T47D (cell line): ENCODE measurements at regions not wholly inside any gene's neighbourhood (a gene's known extent, or its start where the extent isn't known, plus 50 kb on each side); places are given as distances from the start of the nearest gene placed in this dataset.

Experiments used
- DNase-seq, 2 experiments: peaks; one replicate each; pipeline versions ENCODE4 v3.0.0 to v3.0.0-alpha.2; 2011 to 2012; ENCODE audit warnings: low read depth in 1 of 2, low spot score in 1 of 2
- JUND ChIP-seq: IDR thresholded peaks from 2 replicates; pipeline ENCODE4 v1.6.1; 2012; ENCODE audit warnings: low read depth
- in situ Hi-C: cut with HindIII; loops from 2 replicates; pipeline ENCODE4 v1.10.0; 2016; ENCODE audit warnings: low sequenced_read_pairs, low pct_unique_long_range_greater_than_20kb

DNA sequence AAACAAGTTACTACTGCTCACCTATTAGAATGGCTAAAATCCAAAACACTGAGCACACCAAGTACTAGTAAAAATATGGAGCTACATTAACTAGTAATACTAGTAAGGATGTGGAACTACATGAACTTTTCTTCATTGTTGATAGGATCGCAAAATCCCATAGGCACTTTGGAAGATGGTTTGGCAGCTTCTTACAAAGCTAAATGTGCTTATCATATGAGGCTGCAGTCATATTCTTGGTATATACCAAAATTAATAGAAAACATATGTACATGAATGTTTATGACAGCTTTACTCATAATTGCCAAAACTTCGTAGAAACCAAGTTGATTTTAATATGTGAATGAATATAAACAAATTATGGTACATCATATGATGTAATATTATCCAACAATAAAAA lies 366.8 kb upstream of the KCNMB2 start:
- DNase-seq, result no peak
- no peak for TF ChIP-seq JUND
- in situ Hi-C loops, result no loop called here

DNA sequence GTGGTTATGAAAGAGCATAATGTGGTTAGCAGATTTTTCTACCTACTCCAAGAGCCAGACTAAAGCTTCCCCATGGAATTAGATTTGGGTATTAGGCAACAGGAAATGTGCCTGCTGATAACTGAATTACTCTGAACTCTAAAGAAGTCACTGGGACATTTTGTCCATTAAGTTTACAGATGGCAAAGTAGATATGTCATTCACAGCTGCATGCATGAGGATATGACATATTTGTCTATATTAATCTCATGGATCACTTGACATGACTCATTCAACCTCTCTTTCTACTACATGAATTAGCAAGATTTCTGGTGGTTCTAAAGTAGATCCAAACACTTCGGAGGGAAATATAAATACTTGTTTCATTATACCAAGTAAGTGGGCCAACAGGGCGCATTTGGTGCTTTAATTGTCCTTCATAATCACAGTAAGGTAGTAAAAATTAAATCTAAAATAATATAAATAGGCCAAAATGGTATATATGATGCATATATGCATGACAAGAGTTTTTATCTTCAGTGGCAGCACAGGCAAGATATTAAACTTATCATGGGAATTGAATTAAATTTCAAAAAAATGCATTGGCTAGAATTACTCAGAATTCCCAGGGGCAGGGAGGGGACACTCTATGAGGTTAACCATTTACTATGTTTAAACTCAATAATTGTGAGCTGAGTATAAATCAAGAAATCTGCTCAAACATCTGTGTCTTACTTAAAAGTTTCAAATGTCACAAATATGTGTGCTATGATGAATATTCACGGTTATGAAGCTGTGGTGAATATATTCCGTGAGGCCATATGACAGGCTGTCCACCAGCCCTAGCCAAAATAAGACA lies 365.3 kb upstream of the KCNMB2 start:
- no peak for TF ChIP-seq JUND
- peak in 1 of 2 experiments; percentile 49 for DNase-seq
- in situ Hi-C loops, result no loop called here

DNA sequence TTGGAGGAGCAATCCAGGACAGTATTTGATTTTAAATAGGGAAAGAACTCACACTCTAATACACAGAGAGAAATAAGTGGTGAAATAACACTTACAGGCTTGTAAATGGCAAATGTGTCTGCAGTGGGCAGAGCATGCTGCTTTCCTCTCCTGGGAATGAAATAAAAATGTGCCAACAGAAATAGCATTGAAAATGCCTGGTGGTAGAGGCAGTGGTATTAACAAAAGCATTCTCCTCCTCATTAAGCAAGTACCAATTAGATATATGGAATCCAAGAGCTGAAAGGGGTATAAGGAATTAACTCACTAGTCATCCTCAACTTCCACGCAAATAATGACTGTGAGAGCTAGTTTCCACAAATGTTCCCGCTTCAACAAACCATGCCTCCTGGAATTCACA lies 364.1 kb upstream of the KCNMB2 start:
- TF ChIP-seq JUND, result no peak
- in situ Hi-C loops, result no loop called here
- DNase-seq, result no peak

DNA sequence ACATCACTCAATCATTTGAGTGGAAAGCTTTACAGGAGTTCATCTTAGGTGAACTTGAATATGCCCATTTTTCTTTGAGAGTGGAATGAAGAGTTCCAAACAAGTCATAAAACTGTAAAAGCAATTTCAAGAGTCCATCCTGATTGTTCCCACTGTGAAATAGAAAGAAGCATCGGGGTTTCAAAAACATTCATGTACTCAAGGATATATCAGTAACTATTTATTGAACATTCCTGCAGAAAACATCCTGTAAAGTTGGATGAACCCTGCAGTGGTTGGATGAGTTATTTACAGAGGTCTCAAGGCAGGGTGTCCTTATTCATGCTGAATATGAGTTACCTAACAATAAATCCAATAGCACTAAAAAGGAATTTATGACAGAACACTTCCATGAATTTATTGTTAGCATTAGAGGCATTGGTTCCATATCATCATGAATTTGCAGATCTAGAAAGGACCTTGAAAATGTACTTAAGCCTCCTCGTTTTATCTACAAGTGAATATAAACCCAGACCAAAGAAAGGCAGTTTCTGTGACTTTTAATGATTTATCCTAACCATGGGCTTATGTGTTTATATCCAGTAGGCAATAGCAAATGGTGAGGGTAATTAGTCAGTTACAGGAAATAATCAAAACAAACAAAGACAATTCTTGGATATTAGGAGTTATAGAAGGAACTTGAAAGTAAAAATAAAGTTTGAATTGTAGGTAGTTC lies 361.9 kb upstream of the KCNMB2 start:
- in situ Hi-C loops, result no loop called here
- DNase-seq, result no peak
- TF ChIP-seq JUND, result no peak

DNA sequence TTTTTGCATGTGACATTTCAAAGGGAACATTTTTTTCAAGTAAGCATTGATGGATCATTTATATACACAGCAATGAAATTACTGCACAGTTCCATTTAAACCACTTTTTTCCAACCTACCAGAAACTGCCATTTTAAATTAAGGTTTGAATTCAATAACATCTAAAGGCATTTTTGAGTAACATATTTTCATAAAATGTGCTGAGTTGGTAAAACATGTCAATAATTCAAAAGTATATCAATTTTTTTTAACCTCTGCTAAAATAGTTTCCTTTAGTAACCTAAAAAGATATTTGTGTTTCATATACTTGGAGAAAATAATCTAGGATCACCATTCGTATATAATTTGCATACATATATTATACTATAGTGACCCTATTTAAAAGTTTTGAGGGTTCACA lies 355.1 kb upstream of the KCNMB2 start:
- no peak for DNase-seq
- TF ChIP-seq JUND, result no peak
- in situ Hi-C loops, result no loop called here

DNA sequence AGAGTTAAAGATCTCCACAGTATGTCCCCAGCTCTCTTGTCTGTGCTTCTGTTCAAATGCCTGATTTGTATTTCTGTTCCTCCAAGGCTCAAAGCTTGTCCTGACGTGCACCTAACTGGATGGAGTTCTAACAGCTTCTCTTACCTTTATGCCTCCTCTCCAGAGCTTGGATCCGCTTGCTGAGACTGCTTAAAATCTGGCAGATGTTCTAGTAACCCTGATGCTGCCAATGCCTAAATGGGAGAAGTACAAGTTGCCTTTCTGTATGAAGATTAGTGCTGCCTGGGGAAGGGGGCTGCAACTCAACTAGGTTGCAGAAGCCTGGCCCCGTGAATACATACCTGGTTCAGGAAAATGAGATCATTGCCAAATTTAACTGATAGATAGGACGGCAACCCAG lies 354.5 kb upstream of the KCNMB2 start:
- no peak for TF ChIP-seq JUND
- no peak for DNase-seq
- in situ Hi-C loops, result no loop called here

DNA sequence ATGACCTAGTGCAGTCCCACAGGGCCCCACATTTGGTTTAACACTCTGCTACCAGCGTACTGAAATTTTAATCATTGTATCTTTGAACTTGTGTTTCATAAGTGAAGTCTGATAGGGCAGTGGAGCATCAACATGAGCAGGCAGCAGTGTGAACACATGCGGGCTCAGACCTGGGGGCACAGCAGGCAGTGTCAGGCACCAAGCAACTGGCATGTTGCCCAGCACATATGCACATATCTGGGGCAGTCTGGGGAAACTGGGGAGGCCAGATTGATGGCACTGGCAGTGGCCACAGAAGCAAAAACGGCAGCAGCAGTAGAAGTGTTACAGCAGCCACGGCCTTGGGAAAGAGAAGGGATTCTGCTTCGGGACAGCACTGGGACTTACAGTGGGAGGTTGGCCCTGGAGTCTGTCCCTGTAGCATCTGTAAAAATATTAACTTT lies 353.9 kb upstream of the KCNMB2 start:
- DNase-seq, result no peak
- TF ChIP-seq JUND, result no peak
- in situ Hi-C loops, result no loop called here

DNA sequence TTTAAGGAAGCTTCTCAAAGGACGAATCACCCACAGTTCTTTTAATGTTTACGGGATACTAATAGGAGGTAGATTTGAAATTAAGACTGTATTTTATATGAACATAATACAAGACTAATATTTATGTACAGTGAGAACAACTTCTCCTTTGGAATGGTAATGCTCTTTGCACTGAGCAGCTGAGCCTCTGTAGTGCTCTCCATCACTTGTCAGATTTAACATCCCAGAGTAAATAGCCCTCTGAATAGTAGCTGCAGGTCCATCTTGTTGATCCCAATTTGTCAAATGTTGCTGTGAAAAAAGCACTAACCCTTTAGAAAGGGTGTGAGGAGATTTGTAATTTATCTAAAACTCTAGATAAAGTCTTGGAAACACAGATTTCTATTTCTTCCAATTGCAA lies 351.4 kb upstream of the KCNMB2 start:
- no peak for TF ChIP-seq JUND
- in situ Hi-C loops, result no loop called here
- no peak for DNase-seq

DNA sequence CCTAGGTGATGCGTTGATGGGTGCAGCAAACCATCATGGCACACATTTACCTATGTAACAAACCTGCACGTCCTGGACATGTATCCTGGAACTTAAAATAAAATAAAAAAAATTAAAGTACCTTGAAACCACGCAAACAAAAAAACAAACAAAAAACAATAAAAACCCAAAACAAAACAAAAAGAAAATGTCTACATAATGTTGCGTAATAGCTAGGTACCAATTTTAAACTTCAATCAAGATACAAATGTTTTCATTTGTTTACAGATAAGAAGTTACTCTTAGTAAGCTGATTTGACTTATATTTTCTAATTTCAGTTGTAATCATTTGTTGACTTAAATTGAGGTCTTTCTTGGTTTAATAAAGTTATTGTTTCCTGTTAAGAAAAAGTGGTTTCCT lies 349.6 kb upstream of the KCNMB2 start:
- in situ Hi-C loops, result no loop called here
- DNase-seq, result no peak
- TF ChIP-seq JUND, result no peak

DNA sequence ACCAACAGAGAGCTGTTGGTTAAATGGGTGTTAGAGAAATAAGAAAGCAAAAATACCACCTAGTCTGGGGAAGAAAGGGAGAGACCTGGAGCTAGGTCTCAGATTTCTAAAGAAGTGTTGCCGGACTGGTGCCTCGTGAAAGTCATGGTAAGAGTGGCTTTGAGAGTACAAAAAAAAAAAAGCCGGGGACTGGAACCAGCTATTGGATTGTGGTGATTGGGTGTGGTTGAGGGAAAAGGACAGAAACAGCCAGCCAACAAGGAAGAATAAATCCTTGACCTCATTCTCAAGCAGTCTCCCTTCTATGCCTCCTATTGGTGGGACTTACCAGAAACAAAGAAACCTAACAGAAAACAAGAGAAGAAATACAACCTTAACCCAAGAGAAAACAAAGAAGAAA lies 346.4 kb upstream of the KCNMB2 start:
- no peak for TF ChIP-seq JUND
- in situ Hi-C loops, result no loop called here
- DNase-seq, result no peak

DNA sequence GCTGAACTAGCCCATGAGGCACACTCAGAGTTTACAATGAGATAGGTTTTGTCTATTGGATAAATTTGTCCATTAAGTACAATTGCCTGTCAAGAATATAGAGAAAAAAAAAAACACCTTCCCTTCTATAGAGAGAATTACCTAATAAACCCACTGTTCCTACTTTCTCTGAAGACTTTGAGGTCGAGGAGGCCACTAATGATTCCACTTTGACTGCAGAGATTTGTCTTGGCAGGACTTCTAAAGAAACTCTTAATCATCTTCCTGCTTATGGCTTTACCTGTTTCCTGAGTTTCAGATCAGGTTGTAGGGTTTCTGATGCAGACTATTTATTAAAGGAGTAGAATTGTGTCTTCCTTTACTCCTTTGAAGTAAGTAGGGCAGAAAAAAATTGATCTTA lies 342.4 kb upstream of the KCNMB2 start:
- in situ Hi-C loops, result no loop called here
- no peak for DNase-seq
- no peak for TF ChIP-seq JUND

DNA sequence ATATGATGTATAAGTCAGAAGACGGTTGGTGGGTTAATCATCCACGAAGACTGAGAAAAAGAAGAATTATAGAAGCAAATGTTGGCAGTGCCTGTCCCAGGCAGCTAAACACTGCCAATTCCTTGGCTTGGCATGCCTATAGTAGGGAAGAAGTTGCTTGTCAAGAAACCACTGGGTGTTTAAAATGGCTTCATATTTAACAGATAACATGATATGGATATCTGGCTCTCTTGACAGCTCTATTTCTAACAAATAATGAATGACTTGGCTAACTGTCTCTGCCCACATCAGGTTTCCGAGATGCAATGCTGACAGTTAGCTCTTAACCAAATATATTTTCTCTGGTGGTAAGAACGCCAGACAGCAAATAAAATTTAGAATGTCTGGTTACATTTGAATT lies 341.7 kb upstream of the KCNMB2 start:
- DNase-seq, result no peak
- no peak for TF ChIP-seq JUND
- in situ Hi-C loops, result no loop called here

DNA sequence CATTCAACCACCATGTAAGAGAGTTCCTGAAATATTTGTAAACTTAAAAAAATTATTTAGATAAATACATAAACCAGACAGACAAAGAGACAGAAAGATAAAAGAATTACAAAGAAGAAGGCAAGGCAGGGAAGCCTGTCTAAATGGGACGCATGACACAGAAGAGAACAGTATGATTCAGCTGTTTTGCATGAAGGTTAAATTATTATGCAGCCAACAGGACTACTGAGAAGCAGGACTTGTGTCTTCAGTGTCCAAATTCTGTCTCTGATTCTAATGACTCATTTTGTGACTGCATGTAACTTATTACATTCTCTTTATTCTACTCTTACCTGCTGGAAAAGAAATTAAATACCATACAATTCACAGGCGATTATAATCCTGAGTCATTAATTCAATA lies 340.4 kb upstream of the KCNMB2 start:
- TF ChIP-seq JUND, result no peak
- DNase-seq, result no peak
- in situ Hi-C loops, result no loop called here

DNA sequence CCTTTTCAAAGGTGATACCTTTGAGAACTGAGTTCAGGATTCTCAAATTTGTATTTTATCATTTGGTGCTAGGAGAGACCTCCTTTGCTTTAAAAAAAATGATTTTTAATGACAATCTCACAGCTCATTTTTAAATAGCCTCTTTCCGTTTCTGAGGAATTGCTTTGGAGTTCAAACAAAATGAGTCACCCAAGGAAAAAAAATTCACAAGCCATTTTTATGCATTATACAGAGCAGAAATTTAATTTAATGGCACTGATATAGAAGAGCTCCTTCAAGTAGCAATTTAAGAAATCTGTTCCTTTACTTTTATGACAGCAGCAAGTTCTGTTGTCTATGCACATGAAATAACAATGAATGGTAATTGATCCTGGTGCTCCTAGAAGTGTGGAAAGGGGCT lies 337.9 kb upstream of the KCNMB2 start:
- in situ Hi-C loops, result no loop called here
- no peak for TF ChIP-seq JUND
- DNase-seq, result no peak
